Spleen (tissue), 7 donors: ENCODE measurements at regions not wholly inside any gene's neighbourhood (a gene's known extent, or its start where the extent isn't known, plus 50 kb on each side); places are given as distances from the start of the nearest gene placed in this dataset.

ENCODE experiments used
- CTCF ChIP-seq, 11 experiments: fragments of 200-600 bp in 7 of 11; fragments of 450-650 bp in 4 of 11; sonication (generic) in 4 of 11; IDR thresholded peaks in 8 of 11; conservative IDR thresholded peaks in 3 of 11; 1 replicate in 7 of 11; 2 replicates in 4 of 11; pipeline versions ENCODE4 v1.4.0 to v1.8.0; 2016 to 2021; ENCODE audit warnings: antibody characterized with exemption in 11 of 11, inconsistent platforms in 4 of 11, mild to moderate bottlenecking in 1 of 11
- POLR2A ChIP-seq, 3 donors: fragments of 450-650 bp; IDR thresholded peaks; one replicate each; pipeline ENCODE4 v1.5.1; 2017; ENCODE audit warnings: antibody characterized with exemption in 3 of 3, mild to moderate bottlenecking in 1 of 3
- POLR2AphosphoS5 ChIP-seq, 3 donors: sonication (generic); formaldehyde crosslinking; IDR thresholded peaks; one replicate each; pipeline ENCODE4 v1.5.1; 2017; ENCODE audit warnings: antibody characterized with exemption in 3 of 3
- donor health status: DM: no; HTN: no; CAD: no; lungs with moderate emphysema.
- donor health status: DM: no; HTN: no; CAD: no.
- donor health status: DM: no; HTN: no; CAD: no.

GRCh38 chr9:73595036-73595545 is 443.4 kb downstream of the ANXA1 start:
- TF ChIP-seq CTCF (IDR thresholded peaks at IDR 0.05 in 8 of 11, conservative IDR thresholded peaks at IDR 0.05 in 3 of 11) (no peak), POLR2AphosphoS5 (IDR thresholded peaks at IDR 0.05) (no peak), POLR2A (IDR thresholded peaks at IDR 0.05) (no peak)
